ENCODE measurements at regions not wholly inside any gene's neighbourhood (a gene's known extent, or its start where the extent isn't known, plus 50 kb on each side); places are given as distances from the start of the nearest gene placed in this dataset.

DNA sequence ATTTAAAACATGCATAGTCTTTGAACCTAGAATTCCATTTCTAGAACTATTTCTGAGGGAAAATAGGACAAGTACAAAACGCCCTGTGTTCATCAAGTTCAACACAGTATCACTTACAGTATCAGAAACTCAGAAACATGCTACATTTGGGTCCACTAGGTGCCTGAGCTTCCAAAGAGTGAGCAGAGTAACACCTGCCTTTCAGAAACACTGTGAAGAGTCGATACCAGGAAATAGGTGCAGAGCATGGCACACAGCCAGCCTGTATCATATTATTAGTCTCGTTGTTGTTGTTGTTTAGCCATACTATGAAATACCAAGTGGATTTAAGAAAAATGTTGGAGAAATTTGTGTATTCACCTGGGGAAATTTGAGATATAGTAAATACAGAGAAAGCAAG, 392.1 kb upstream of the MGMT start:
- DNase-seq (ENCODE audit: low spot score) (no peak), ATAC-seq (no peak)

DNA sequence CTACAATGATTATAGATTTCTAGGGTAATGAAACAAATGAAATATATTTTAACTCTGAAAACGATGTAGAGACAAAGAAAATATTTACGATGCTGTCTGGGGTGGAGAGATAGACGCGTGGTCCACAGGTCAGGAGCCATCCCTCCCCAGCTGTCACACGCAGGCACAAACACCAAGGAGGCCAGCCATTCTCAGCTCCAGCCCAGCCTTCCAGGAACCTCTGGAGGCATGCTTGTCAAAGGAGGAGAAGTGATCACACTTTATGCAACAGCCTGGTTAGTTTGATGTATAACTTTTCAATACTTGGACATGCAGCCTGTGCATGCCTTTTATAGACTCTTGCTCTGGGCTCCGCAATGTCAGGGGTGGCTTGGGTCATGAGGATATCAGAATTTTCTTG, 391.5 kb upstream of the MGMT start:
- DNase-seq (ENCODE audit: low spot score) = no peak
- no peak for ATAC-seq

- DNase-seq (ENCODE audit: low spot score) (no peak), ATAC-seq (no peak)
These were observed 391.1 kb upstream of the MGMT start for GRCh38 chr10:129075927-129076326.

GRCh38 chr10:129078346-129078745, 388.7 kb upstream of the MGMT start:
- no peak for ATAC-seq

DNA sequence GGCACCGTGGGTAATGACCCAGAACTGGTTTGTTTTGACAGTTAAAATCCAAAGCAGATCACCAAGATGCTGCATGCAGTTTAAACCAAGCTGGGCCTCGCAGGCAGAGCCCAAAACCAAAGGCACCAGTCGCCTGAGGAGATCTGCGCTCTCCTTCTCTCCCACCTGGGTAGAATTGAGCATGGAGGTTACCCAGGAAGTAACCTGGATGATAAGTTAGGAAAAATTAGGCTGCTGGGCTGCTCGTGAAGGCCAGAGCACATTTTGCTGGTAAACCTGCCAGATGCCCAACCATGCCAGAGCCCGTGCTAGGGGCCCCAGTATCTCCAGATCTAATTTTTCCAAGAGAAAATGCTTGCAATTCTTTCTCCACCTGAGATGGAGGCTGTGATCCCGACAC, 388.3 kb upstream of the MGMT start:
- ATAC-seq = no peak
- no peak for DNase-seq (ENCODE audit: low spot score)

More at GRCh38 chr10:129078346-129078745, 388.7 kb upstream of the MGMT start:
- DNase-seq (ENCODE audit: low spot score) = no peak

- peak; percentile 37 for ATAC-seq
- DNase-seq (ENCODE audit: low spot score) = no peak
These were observed 387.3 kb upstream of the MGMT start for GRCh38 chr10:129079705-129080104.

DNA sequence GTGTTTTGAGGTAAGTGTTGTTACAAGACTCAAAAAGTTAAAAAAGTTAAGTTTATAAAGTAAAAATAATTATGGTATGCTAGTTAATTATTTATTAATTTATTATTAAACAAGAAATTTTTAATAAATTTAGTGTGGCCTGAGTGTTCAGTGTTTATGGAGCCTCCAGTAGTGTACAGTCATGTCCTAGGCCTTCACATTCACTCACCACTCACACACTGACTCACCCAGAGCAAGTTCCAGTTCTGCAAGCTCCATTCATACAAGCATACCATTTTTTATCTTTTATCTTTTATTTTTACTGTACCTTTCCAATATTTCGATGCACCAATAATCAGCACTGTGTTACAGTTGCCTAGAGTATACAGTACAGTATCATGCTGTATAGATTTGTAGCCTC, 381.2 kb upstream of the MGMT start:
- no peak for ATAC-seq

DNA sequence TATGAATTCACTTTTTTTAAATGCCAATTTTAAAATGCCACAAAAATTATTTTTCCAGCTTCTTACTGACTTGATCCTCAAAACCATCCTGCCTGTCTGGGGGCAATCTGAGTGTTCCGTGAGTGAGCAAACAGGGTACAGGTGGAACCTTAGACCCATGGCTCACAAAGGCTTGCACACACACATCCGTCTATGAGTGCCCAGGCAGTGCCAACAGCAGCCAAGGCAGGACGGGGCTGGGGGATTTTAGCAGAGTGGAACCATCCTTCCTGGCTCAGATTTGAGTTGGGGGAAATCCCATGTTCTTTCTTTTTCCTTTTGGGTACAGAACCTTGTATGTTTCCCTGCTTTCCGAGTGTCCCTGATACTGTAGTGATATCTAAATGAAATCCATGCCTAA, 377.7 kb upstream of the MGMT start:
- ATAC-seq = no peak
- no peak for DNase-seq (ENCODE audit: low spot score)

More for the DNA sequence above, 381.2 kb upstream of the MGMT start:
- DNase-seq (ENCODE audit: low spot score) = no peak

GRCh38 chr10:129090165-129090564, 376.9 kb upstream of the MGMT start:
- no peak for ATAC-seq

GRCh38 chr10:129090618-129091366, 376.2 kb upstream of the MGMT start:
- ATAC-seq (no peak), DNase-seq (ENCODE audit: low spot score) (peak; percentile 16)

More at GRCh38 chr10:129090165-129090564, 376.9 kb upstream of the MGMT start:
- peak; percentile 26 for DNase-seq (ENCODE audit: low spot score)

GRCh38 chr10:129093641-129094040, 373.4 kb upstream of the MGMT start:
- DNase-seq (ENCODE audit: low spot score) (peak; percentile 22), ATAC-seq (no peak)

GRCh38 chr10:129094233-129094632, 372.8 kb upstream of the MGMT start:
- ATAC-seq = no peak
- DNase-seq (ENCODE audit: low spot score) = peak; percentile 30

DNA sequence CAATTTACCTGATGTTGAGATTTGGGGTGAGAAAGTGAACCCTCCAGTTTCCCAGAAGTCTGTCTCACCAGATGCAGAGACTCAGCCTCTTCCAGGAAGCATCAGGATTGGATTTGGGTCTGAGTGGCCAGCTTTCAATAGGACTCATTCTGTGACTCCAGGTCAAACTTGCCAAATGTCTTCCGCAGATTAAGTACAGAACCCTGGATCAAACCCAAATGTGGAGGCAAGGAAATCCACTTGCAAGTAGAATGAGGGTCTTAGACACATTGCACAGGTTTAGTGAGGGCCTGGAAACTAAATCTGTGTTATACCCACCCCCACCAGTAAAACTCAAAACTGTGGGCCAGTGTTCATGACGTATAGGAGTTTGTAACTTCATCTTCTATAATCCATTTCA, 372.2 kb upstream of the MGMT start:
- ATAC-seq (no peak), DNase-seq (ENCODE audit: low spot score) (no peak)

- DNase-seq (ENCODE audit: low spot score) = no peak
- ATAC-seq = no peak
These were observed 371.4 kb upstream of the MGMT start for GRCh38 chr10:129095680-129096064.

GRCh38 chr10:129096065-129096984, 370.7 kb upstream of the MGMT start:
- DNase-seq (ENCODE audit: low spot score) (peak; percentile 57), ATAC-seq (peak; percentile 85)

- ATAC-seq (no peak), DNase-seq (ENCODE audit: low spot score) (peak; percentile 32)
These were observed 369.2 kb upstream of the MGMT start for GRCh38 chr10:129097776-129098330.

GRCh38 chr10:129098517-129098916, 368.5 kb upstream of the MGMT start:
- DNase-seq (ENCODE audit: low spot score) = no peak
- ATAC-seq = no peak

GRCh38 chr10:129099486-129099885, 367.6 kb upstream of the MGMT start:
- ATAC-seq = no peak

DNA sequence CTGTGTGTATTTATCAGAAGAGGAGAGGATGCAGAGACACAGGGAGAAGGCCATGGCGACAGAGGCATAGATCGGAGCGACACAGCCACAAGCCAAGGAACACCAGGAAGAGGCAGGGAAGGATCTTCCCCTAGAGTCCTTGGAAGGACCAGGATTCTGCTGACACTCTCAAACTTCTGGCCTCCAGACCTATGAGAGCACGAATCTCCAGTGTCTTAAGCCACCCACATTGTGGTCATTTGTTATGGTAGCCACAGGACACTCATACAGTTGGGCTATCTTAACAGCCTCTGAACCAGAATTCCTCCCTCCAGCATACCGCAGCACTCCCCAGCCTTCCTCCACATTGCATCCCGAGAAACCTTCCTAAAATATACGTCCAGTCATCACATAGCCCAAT, 367.0 kb upstream of the MGMT start:
- DNase-seq (ENCODE audit: low spot score) (no peak), ATAC-seq (no peak)

More at GRCh38 chr10:129099486-129099885, 367.6 kb upstream of the MGMT start:
- peak; percentile 10 for DNase-seq (ENCODE audit: low spot score)

DNA sequence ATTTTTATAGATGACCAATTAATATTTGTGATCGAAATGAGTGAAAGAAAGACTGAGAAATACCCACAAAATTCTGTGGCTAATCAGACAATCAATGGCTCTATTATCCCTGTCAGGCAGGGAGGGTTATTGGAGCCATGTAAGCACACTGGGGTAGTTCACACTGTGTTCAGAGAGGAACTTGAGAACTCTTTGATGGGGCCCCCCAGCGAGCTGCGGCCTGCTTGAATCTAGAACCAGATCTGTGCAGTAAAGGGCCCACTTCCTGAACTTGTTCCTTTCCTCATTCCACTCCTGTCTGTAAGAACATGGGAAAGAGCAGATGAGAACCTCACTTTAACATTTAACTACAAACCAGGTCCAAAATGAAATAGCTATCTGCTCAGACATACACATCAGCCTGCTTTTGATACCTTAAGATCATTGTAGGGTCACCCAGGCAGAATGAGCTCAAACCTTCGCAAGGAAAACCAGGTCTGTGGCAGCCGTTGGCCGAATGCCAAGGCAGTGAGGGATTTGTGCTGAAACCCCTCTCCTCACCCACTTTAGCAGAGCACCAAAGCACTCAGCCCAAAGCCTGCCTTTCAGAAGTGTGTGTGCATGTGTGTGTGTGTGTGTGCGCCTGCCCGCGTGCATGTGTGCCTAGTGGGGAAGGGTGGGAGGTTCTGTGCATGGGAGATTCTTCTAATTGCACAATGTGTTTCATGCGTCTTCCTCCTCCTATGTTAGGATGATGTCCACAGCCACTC, 365.6 kb upstream of the MGMT start:
- peak; percentile 14 for DNase-seq (ENCODE audit: low spot score)
- ATAC-seq = no peak
